Brain microvascular endothelial cell (primary cell): ENCODE measurements at regions not wholly inside any gene's neighbourhood (a gene's known extent, or its start where the extent isn't known, plus 50 kb on each side); places are given as distances from the start of the nearest gene placed in this dataset.

Experiments
- DNase-seq: peaks from one replicate; pipeline ENCODE4 v3.0.0-alpha.2; 2020
- H3K27ac ChIP-seq: fragments of 250-450 bp; sonication (Bioruptor Pico); 2 replicates; pipeline ENCODE4 v1.5.1; 2020; ENCODE audit warnings: mild to moderate bottlenecking, moderate library complexity
- H3K27me3 ChIP-seq: fragments of 250-450 bp; sonication (Bioruptor Pico); replicated peaks from 2 replicates; pipeline ENCODE4 v1.5.1; 2020; ENCODE audit warnings: mild to moderate bottlenecking
- H3K36me3 ChIP-seq: fragments of 250-450 bp; sonication (Bioruptor Pico); replicated peaks from 2 replicates; pipeline ENCODE4 v1.5.1; 2020; ENCODE audit warnings: mild to moderate bottlenecking
- H3K4me3 ChIP-seq: 2 replicates; pipeline ENCODE4 v1.5.1; 2011; ENCODE audit warnings: low read depth, mild to moderate bottlenecking, control low read depth, low read length, moderate library complexity
- CTCF ChIP-seq: IDR thresholded peaks from 2 replicates; pipeline ENCODE4 v1.5.1; 2011; ENCODE audit warnings: low read depth, mild to moderate bottlenecking, moderate library complexity, low read length, control low read depth, inconsistent platforms; ENCODE audit errors: missing control alignments
- in situ Hi-C: cut with HindIII; loops from 2 replicates; pipeline ENCODE4 v1.10.0; 2017; ENCODE audit warnings: low sequenced_read_pairs, low pct_ligation_motif_present

GRCh38 chr7:84314263-84314662, 119.7 kb upstream of the SEMA3A start:
- no peak overlapping the region for H3K27ac ChIP-seq
- TF ChIP-seq CTCF = no peak
- in situ Hi-C loops = no loop called here
- H3K36me3 ChIP-seq = no peaks in the 10 kb centered on the region
- no peak for DNase-seq
- no peaks in the 10 kb centered on the region for H3K27me3 ChIP-seq
- H3K4me3 ChIP-seq = no peak overlapping the region

- Histone ChIP-seq H3K27ac (no peak overlapping the region), H3K27me3 (no peaks in the 10 kb centered on the region), H3K36me3 (no peaks in the 10 kb centered on the region), H3K4me3 (no peak overlapping the region)
- DNase-seq = no peak
- in situ Hi-C loops = no loop called here
- no peak for TF ChIP-seq CTCF
Observed at GRCh38 chr7:84304407-84304806, 109.8 kb upstream of the SEMA3A start.

GRCh38 chr7:84302949-84303348, 108.4 kb upstream of the SEMA3A start:
- Histone ChIP-seq H3K36me3 (no peaks in the 10 kb centered on the region), H3K4me3 (no peak overlapping the region), H3K27me3 (no peaks in the 10 kb centered on the region), H3K27ac (no peak overlapping the region)
- DNase-seq = no peak
- no peak for TF ChIP-seq CTCF
- in situ Hi-C loops = no loop called here

GRCh38 chr7:84297616-84298015, 103.0 kb upstream of the SEMA3A start:
- no peak overlapping the region for H3K27ac ChIP-seq
- DNase-seq = no peak
- in situ Hi-C loops = no loop called here
- H3K4me3 ChIP-seq = no peak overlapping the region
- H3K27me3 ChIP-seq = no peaks in the 10 kb centered on the region
- no peaks in the 10 kb centered on the region for H3K36me3 ChIP-seq
- no peak for TF ChIP-seq CTCF

- Histone ChIP-seq H3K27me3 (no peaks in the 10 kb centered on the region), H3K36me3 (no peaks in the 10 kb centered on the region), H3K27ac (no peak overlapping the region), H3K4me3 (no peak overlapping the region)
- in situ Hi-C loops = no loop called here
- no peak for DNase-seq
- no peak for TF ChIP-seq CTCF
Observed at GRCh38 chr7:84294847-84295455, 100.4 kb upstream of the SEMA3A start.

GRCh38 chr7:84294391-84294790, 99.8 kb upstream of the SEMA3A start:
- Histone ChIP-seq H3K36me3 (no peaks in the 10 kb centered on the region), H3K4me3 (no peak overlapping the region), H3K27me3 (no peaks in the 10 kb centered on the region), H3K27ac (no peak overlapping the region)
- no peak for DNase-seq
- in situ Hi-C loops = no loop called here
- no peak for TF ChIP-seq CTCF
